Neuronal stem cell (in vitro differentiated cells): ENCODE measurements at regions not wholly inside any gene's neighbourhood (a gene's known extent, or its start where the extent isn't known, plus 50 kb on each side); places are given as distances from the start of the nearest gene placed in this dataset.
A peak's percentile ranks its signal among the peaks of the same experiment; 100 is the strongest.

ENCODE experiments used
- DNase-seq: peaks from one replicate; pipeline ENCODE4 v3.0.0-alpha.2; 2013; ENCODE audit warnings: low spot score
- H2AFZ ChIP-seq: one replicate; pipeline ENCODE4 v1.6.1; 2013; ENCODE audit warnings: mild to moderate bottlenecking, low read length, inconsistent platforms
- H2AK5ac ChIP-seq: 2 replicates; pipeline ENCODE4 v1.6.1; 2013; ENCODE audit warnings: low read depth, mild to moderate bottlenecking, inconsistent platforms, low read length, moderate library complexity, mixed read lengths
- H2BK120ac ChIP-seq: 2 replicates; pipeline ENCODE4 v1.6.1; 2013; ENCODE audit warnings: low read depth, mild to moderate bottlenecking, inconsistent platforms, low read length, moderate library complexity, mixed read lengths
- H2BK12ac ChIP-seq: one replicate; pipeline ENCODE4 v1.6.1; 2013; ENCODE audit warnings: low read length, inconsistent platforms
- H2BK15ac ChIP-seq: 2 replicates; pipeline ENCODE4 v1.6.1; 2013; ENCODE audit warnings: mild to moderate bottlenecking, low read length, inconsistent platforms, mixed read lengths
- H2BK5ac ChIP-seq: one replicate; pipeline ENCODE4 v1.6.1; 2013; ENCODE audit warnings: inconsistent platforms, mild to moderate bottlenecking, low read length, moderate library complexity
- H3K14ac ChIP-seq: one replicate; pipeline ENCODE4 v1.6.1; 2013; ENCODE audit warnings: low read length, inconsistent platforms
- H3K18ac ChIP-seq: 2 replicates; pipeline ENCODE4 v1.6.1; 2013; ENCODE audit warnings: low read length, inconsistent platforms
- H3K23ac ChIP-seq: 2 replicates; pipeline ENCODE4 v1.6.1; 2013; ENCODE audit warnings: low read depth, mild to moderate bottlenecking, mixed read lengths, low read length, inconsistent platforms; ENCODE audit not compliant: poor library complexity
- H3K27ac ChIP-seq: replicated peaks from 3 replicates; pipeline ENCODE4 v1.5.1; 2013; ENCODE audit warnings: low read length, inconsistent platforms
- H3K27me3 ChIP-seq, 3 experiments: 2 replicates each; pipeline ENCODE4 v1.6.1; 2013; ENCODE audit warnings: low read length in 3 of 3, mild to moderate bottlenecking in 2 of 3, inconsistent platforms in 1 of 3, low read depth in 1 of 3, mixed read lengths in 1 of 3, moderate library complexity in 1 of 3; ENCODE audit not compliant: control insufficient read depth in 3 of 3, insufficient read depth in 3 of 3
- H3K36me3 ChIP-seq, 2 donors: replicated peaks in 1 of 2; 2 replicates each; pipeline ENCODE4 v1.6.1; 2013; ENCODE audit warnings: low read length in 2 of 2; ENCODE audit not compliant: control insufficient read depth in 2 of 2, insufficient read depth in 2 of 2
- H3K4ac ChIP-seq: 2 replicates; pipeline ENCODE4 v1.6.1; 2013; ENCODE audit warnings: inconsistent platforms, mild to moderate bottlenecking, low read length, moderate library complexity
- H3K4me1 ChIP-seq, 2 donors: 1 replicate in 1 of 2; 2 replicates in 1 of 2; pipeline ENCODE4 v1.6.1; 2013; ENCODE audit warnings: low read length in 2 of 2, low read depth in 1 of 2; ENCODE audit not compliant: control insufficient read depth in 2 of 2, insufficient read depth in 1 of 2
- H3K4me2 ChIP-seq: one replicate; pipeline ENCODE4 v1.6.1; 2013; ENCODE audit warnings: mild to moderate bottlenecking, low read length, inconsistent platforms; ENCODE audit not compliant: insufficient read depth, poor library complexity, severe bottlenecking
- H3K4me3 ChIP-seq, 2 donors: 2 replicates each; pipeline ENCODE4 v1.5.1; 2013; ENCODE audit warnings: low read length in 2 of 2, mild to moderate bottlenecking in 2 of 2, inconsistent platforms in 1 of 2, moderate library complexity in 1 of 2
- H3K79me1 ChIP-seq: one replicate; pipeline ENCODE4 v1.6.1; 2013; ENCODE audit warnings: low read depth, mild to moderate bottlenecking, inconsistent platforms, low read length, moderate library complexity
- H3K9ac ChIP-seq: one replicate; pipeline ENCODE4 v1.6.1; 2013; ENCODE audit warnings: mild to moderate bottlenecking, low read depth, low read length, inconsistent platforms; ENCODE audit not compliant: poor library complexity
- H3K9me3 ChIP-seq, 2 donors: replicated peaks in 1 of 2; 2 replicates each; pipeline versions ENCODE3 to v1.6.1; 2013; ENCODE audit warnings: low read length in 2 of 2, mild to moderate bottlenecking in 2 of 2, inconsistent platforms in 1 of 2, low read depth in 1 of 2, mixed read lengths in 1 of 2, moderate library complexity in 1 of 2; ENCODE audit not compliant: control insufficient read depth in 2 of 2, insufficient read depth in 1 of 2
- H4K8ac ChIP-seq: one replicate; pipeline ENCODE4 v1.6.1; 2013; ENCODE audit warnings: low read depth, mild to moderate bottlenecking, inconsistent platforms, low read length, moderate library complexity
- H4K91ac ChIP-seq: one replicate; pipeline ENCODE4 v1.6.1; 2013; ENCODE audit warnings: low read length, low read depth, mild to moderate bottlenecking, inconsistent platforms; ENCODE audit not compliant: poor library complexity
- WGBS, 2 donors: extraction: QIAGEN DNeasy Blood & Tissue Kit; methylation state at CpG; one replicate each; pipeline ENCODE4 v1.1.7; 2013; ENCODE audit warnings: missing lambda C conversion rate in 2 of 2, mixed read lengths in 1 of 2; ENCODE audit not compliant: insufficient read length in 2 of 2, insufficient replicate concordance in 1 of 2; ENCODE audit errors: extremely low coverage in 2 of 2; 5-methylcytosine and 5-hydroxymethylcytosine counted together

GRCh38 chr10:120980279-120981255 is 129.4 kb downstream of the WDR11 start:
- Histone ChIP-seq H2AFZ (peak overlapping the region; percentile 84), H3K36me3 (no peaks in the 10 kb centered on the region), H3K4ac (no peak overlapping the region), H2BK5ac (no peak overlapping the region), H4K91ac (no peak overlapping the region), H2BK12ac (no peak overlapping the region), H2BK15ac (no peak overlapping the region), H3K23ac (no peak overlapping the region), H4K8ac (no peak overlapping the region), H3K14ac (no peak overlapping the region), H3K4me1 (peaks cover 0 to 16% of the 10 kb centered on the region in 2 donors), H3K4me2 (no peak overlapping the region), H3K27ac (no peak overlapping the region), H3K27me3 (peaks cover 0 to 64% (median 18%) of the 10 kb centered on the region in 3 experiments), H2AK5ac (no peak overlapping the region), H3K9ac (no peak overlapping the region), H3K4me3 (no peak overlapping the region), H3K9me3 (peaks cover 2 to 3% of the 10 kb centered on the region in 2 donors), H3K79me1 (no peaks in the 10 kb centered on the region), H2BK120ac (no peak overlapping the region), H3K18ac (peak overlapping the region; percentile 62)
- no CpG with 5 or more reads among the region's 18 CpGs for WGBS, 2 donors
- DNase-seq = no peak

DNA sequence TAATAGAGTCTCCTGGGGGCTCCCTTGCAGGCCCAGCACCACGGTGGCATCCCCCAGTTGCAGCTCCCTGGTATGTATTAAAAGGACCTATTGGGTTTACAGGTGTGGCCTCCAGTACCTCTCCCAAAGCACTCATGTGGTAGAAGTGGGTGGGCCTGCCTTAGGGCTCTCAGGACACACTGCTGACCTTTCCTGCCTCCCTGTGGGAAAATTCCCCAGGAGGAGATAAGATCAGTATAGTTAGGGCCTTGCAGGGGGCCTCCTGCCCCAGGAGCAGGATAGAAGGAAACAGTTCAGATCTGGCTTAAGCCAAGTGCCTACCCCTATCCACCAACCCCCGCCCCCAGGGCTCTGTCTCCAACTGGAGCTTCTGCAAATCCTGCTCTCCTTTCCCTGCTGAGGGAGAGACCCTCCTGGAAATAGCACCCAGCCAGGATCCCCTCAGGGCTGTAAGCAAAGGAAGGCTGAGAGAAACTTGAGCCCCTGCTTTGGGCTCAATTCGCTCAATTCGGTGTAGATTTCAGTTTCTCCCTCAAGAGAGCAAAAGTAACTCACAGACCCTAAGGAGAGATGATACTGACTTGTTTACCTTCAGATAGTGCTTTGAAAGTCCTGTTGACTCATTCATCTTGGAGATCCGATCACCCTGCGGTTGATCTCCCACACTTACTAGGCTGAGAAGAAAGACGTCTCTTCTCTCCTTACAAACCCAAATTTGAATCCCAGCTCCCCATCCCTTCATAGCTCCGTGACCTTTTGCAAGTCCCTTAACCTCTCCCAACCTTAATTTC is 130.6 kb downstream of the WDR11 start:
- Histone ChIP-seq H3K4me2 (no peak overlapping the region), H3K14ac (no peak overlapping the region), H3K27me3 (peaks cover 0 to 56% (median 18%) of the 10 kb centered on the region in 3 experiments), H3K9ac (no peak overlapping the region), H3K27ac (no peak overlapping the region), H4K8ac (no peak overlapping the region), H2BK12ac (no peak overlapping the region), H3K9me3 (peaks cover 0 to 2% of the 10 kb centered on the region in 2 donors), H3K4me3 (no peak overlapping the region), H2BK15ac (no peak overlapping the region), H3K4me1 (peaks cover 0 to 16% of the 10 kb centered on the region in 2 donors), H2BK5ac (no peak overlapping the region), H4K91ac (no peak overlapping the region), H3K23ac (no peak overlapping the region), H3K18ac (no peak overlapping the region), H2AK5ac (no peak overlapping the region), H3K4ac (no peak overlapping the region), H3K36me3 (no peaks in the 10 kb centered on the region), H2AFZ (no peak overlapping the region), H2BK120ac (no peak overlapping the region), H3K79me1 (no peaks in the 10 kb centered on the region)
- DNase-seq = no peak
- no CpG with 5 or more reads among the region's 8 CpGs for WGBS, 2 donors

DNA sequence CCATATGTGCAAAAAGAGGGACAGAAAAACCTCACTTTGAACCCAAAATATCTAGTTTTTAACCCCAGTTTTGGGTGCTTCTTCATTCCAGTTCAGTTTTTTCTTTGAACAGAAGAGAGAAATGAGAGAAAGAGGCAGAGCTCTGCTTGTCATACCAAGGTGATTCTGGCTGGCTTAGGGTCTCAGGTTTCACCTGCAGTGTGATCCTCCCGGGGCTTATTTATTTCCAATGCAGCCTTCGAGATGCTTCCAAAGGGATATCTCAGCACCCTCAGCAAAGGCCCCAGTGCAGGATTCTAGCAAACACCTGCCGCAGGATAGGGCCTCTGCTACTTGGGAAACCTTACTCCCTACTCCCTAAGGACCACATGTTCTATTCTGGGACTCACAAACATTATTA is 131.3 kb downstream of the WDR11 start:
- H2BK120ac ChIP-seq = no peak overlapping the region
- no peak overlapping the region for H3K4ac ChIP-seq
- no peak overlapping the region for H2BK12ac ChIP-seq
- H3K79me1 ChIP-seq = no peaks in the 10 kb centered on the region
- H2AFZ ChIP-seq = no peak overlapping the region
- H2BK5ac ChIP-seq = no peak overlapping the region
- DNase-seq = no peak
- no peak overlapping the region for H3K27ac ChIP-seq
- no peak overlapping the region for H2BK15ac ChIP-seq
- H3K18ac ChIP-seq = no peak overlapping the region
- H3K23ac ChIP-seq = no peak overlapping the region
- no peaks in the 10 kb centered on the region for H3K36me3 ChIP-seq
- H3K14ac ChIP-seq = no peak overlapping the region
- H4K8ac ChIP-seq = no peak overlapping the region
- H3K4me2 ChIP-seq = no peak overlapping the region
- WGBS, 2 donors = no CpG with 5 or more reads among the region's 3 CpGs
- H2AK5ac ChIP-seq = no peak overlapping the region
- H3K9ac ChIP-seq = no peak overlapping the region
- H3K9me3 ChIP-seq = peaks cover 0 to 2% of the 10 kb centered on the region in 2 donors
- no peak overlapping the region for H4K91ac ChIP-seq
- peaks cover 0 to 52% (median 18%) of the 10 kb centered on the region in 3 experiments for H3K27me3 ChIP-seq
- H3K4me3 ChIP-seq = no peak overlapping the region
- H3K4me1 ChIP-seq = peaks cover 0 to 16% of the 10 kb centered on the region in 2 donors

DNA sequence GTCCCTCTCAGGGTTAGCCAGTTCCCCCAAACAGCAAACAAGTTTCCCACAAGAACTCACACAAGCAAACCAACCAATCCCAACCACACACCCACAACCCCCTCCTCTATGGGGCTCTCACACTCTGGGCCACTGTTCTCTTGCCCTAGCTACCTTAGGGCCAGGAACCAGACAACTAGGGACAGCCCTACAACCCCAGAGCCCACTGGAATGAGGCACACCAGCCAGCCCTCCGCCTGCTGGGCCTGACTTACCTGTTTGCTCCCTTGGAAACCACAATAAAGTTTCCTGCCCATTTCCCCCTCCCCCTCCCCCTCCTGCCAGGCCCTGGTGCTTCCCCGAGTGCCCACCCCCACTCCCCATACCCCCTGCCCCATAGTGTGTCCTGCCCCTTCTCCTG is 132.6 kb downstream of the WDR11 start:
- Histone ChIP-seq H3K23ac (no peak overlapping the region), H3K9me3 (peaks cover under 1 to 1% of the 10 kb centered on the region in 2 donors), H4K8ac (no peak overlapping the region), H3K79me1 (no peaks in the 10 kb centered on the region), H4K91ac (no peak overlapping the region), H3K36me3 (no peaks in the 10 kb centered on the region), H3K14ac (no peak overlapping the region), H3K4ac (no peak overlapping the region), H3K27ac (no peak overlapping the region), H2BK12ac (no peak overlapping the region), H3K9ac (no peak overlapping the region), H3K27me3 (peaks cover 0 to 40% (median 17%) of the 10 kb centered on the region in 3 experiments), H2BK120ac (no peak overlapping the region), H2AK5ac (no peak overlapping the region), H3K18ac (no peak overlapping the region), H3K4me3 (no peak overlapping the region), H2BK5ac (peak overlapping the region; percentile 16), H3K4me1 (peaks cover 0 to 16% of the 10 kb centered on the region in 2 donors), H3K4me2 (no peak overlapping the region), H2BK15ac (no peak overlapping the region), H2AFZ (no peak overlapping the region)
- no peak for DNase-seq
- no CpG with 5 or more reads among the region's 2 CpGs for WGBS, 2 donors
